ENCODE measurements at regions not wholly inside any gene's neighbourhood (a gene's known extent, or its start where the extent isn't known, plus 50 kb on each side); places are given as distances from the start of the nearest gene placed in this dataset.

DNA sequence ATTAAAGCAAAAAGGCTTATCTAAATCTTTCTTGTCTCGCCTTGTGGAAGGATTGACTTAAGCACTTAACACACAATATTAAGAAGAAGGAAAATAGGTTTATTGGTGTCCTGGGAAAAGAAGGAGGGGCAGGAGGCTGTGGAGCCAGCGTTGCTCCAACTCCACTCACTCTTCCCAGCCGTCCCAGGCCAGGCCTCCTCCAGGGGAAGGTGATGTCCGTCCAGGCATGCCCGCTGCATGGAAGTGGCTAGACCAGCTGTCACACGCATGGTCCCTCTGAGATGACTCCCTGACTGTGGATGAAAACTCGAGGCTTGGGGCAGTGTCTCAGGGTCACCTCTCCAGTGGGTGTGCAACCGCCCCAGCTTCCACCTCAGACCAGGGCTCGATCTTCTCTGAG, 281.1 kb downstream of the GALR1 start:
- TF ChIP-seq, protein P1, sequence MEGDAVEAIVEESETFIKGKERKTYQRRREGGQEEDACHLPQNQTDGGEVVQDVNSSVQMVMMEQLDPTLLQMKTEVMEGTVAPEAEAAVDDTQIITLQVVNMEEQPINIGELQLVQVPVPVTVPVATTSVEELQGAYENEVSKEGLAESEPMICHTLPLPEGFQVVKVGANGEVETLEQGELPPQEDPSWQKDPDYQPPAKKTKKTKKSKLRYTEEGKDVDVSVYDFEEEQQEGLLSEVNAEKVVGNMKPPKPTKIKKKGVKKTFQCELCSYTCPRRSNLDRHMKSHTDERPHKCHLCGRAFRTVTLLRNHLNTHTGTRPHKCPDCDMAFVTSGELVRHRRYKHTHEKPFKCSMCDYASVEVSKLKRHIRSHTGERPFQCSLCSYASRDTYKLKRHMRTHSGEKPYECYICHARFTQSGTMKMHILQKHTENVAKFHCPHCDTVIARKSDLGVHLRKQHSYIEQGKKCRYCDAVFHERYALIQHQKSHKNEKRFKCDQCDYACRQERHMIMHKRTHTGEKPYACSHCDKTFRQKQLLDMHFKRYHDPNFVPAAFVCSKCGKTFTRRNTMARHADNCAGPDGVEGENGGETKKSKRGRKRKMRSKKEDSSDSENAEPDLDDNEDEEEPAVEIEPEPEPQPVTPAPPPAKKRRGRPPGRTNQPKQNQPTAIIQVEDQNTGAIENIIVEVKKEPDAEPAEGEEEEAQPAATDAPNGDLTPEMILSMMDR (IDR thresholded peaks at IDR 0.05) = no peak

- TF ChIP-seq, protein P1 (IDR thresholded peaks at IDR 0.05) = no peak
Measured at GRCh38 chr18:77539860-77540259, 290.2 kb downstream of the GALR1 start.

DNA sequence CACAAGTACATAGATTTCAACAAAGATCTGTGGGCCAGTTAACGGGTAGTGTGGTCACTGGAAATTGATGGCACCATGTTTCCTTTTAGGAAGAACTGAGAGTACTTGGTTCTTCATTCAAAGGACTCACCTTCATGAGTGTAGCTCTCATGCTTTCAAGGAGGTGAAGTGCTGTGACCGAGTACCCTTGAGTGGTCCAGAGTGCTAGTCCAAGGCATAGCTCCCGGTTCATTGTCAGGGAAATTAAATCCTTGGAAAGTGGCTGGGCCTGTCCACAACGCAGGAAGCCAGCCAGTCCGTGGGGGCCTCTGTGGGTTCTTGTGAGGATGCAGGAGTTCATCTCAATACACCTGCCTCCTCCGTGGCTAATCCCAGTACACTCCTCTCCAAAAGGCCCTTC, 295.1 kb downstream of the GALR1 start:
- TF ChIP-seq, protein P1 (IDR thresholded peaks at IDR 0.05) = no peak

GRCh38 chr18:77547757-77548156, 298.1 kb downstream of the GALR1 start:
- TF ChIP-seq, protein P1 (IDR thresholded peaks at IDR 0.05) = no peak

- TF ChIP-seq, protein P1 (IDR thresholded peaks at IDR 0.05) = no peak
Measured at GRCh38 chr18:77548790-77549420, 299.3 kb downstream of the GALR1 start.

- TF ChIP-seq, protein P1 (IDR thresholded peaks at IDR 0.05) = no peak
Measured at GRCh38 chr18:77550625-77551024, 301.0 kb downstream of the GALR1 start.

GRCh38 chr18:77551055-77551454, 301.4 kb downstream of the GALR1 start:
- TF ChIP-seq, protein P1 (IDR thresholded peaks at IDR 0.05) = no peak

GRCh38 chr18:77552945-77553344, 303.3 kb downstream of the GALR1 start:
- TF ChIP-seq, protein P1 (IDR thresholded peaks at IDR 0.05) = no peak

All from LNCAP (cell line).